IPS DF 6.9 (cell line): ENCODE measurements at regions not wholly inside any gene's neighbourhood (a gene's known extent, or its start where the extent isn't known, plus 50 kb on each side); places are given as distances from the start of the nearest gene placed in this dataset.
"Not testable (repeated sequence)": the region's sequence is repeated elsewhere in the genome, so short reads cannot be mapped to it uniquely, and the experiment has no call there.

ENCODE experiments used
- DNase-seq: peaks from one replicate; pipeline ENCODE4 v3.0.0-alpha.2; 2013; ENCODE audit warnings: low read depth, low spot score
- H3K27ac ChIP-seq: one replicate; pipeline ENCODE4 v1.5.1; 2013; ENCODE audit warnings: low read length, control low read depth
- H3K27me3 ChIP-seq: 2 replicates; pipeline ENCODE4 v1.6.1; 2013; ENCODE audit warnings: mild to moderate bottlenecking, low read length; ENCODE audit not compliant: control insufficient read depth, insufficient read depth
- H3K36me3 ChIP-seq: 2 replicates; pipeline ENCODE4 v1.6.1; 2013; ENCODE audit warnings: low read length; ENCODE audit not compliant: control insufficient read depth, insufficient read depth
- H3K4me1 ChIP-seq: 2 replicates; pipeline ENCODE4 v1.6.1; 2013; ENCODE audit warnings: low read length; ENCODE audit not compliant: control insufficient read depth, insufficient read depth
- H3K4me3 ChIP-seq: 2 replicates; pipeline ENCODE4 v1.5.1; 2013; ENCODE audit warnings: mild to moderate bottlenecking, low read length
- H3K9me3 ChIP-seq: 2 replicates; pipeline ENCODE4 v1.6.1; 2013; ENCODE audit warnings: low read length, inconsistent platforms; ENCODE audit not compliant: control insufficient read depth, insufficient read depth
- WGBS: extraction: QIAGEN DNeasy Blood & Tissue Kit; methylation state at CpG from one replicate; pipeline ENCODE4 v1.1.7; 2013; ENCODE audit warnings: mixed read lengths, missing lambda C conversion rate; ENCODE audit not compliant: insufficient read length, insufficient coverage; 5-methylcytosine and 5-hydroxymethylcytosine counted together

GRCh38 chr1:220420726-220421125 lies 107.2 kb upstream of the MARK1 start:
- Histone ChIP-seq H3K27me3 (no peaks in the 10 kb centered on the region), H3K4me3 (no peak overlapping the region), H3K36me3 (no peaks in the 10 kb centered on the region), H3K9me3 (no peaks in the 10 kb centered on the region), H3K4me1 (no peaks in the 10 kb centered on the region), H3K27ac (no peak overlapping the region)
- whole genome bisulfite sequencing: no CpG with 5 or more reads among the region's 5 CpGs
- DNase-seq: no peak

GRCh38 chr1:220412382-220412781 lies 115.6 kb upstream of the MARK1 start:
- not testable (repeated sequence) for H3K9me3 ChIP-seq, H3K36me3 ChIP-seq, H3K4me3 ChIP-seq, H3K4me1 ChIP-seq, H3K27me3 ChIP-seq, H3K27ac ChIP-seq, DNase-seq
- WGBS: no CpG with 5 or more reads among the region's 19 CpGs

- H3K27ac ChIP-seq: no peak overlapping the region
- no CpG with 5 or more reads among the region's 7 CpGs for WGBS
- DNase-seq: no peak
Observed at GRCh38 chr1:220410611-220411010, 117.3 kb upstream of the MARK1 start.

GRCh38 chr1:220409771-220410595 lies 118.0 kb upstream of the MARK1 start:
- no peak overlapping the region for H3K4me3 ChIP-seq
- H3K27ac ChIP-seq: no peak overlapping the region
- peaks cover 1% of the 10 kb centered on the region; the same call in 1 of the 2 replicates for H3K27me3 ChIP-seq
- no peak for DNase-seq
- no CpG with 5 or more reads among the region's 13 CpGs for WGBS
- H3K4me1 ChIP-seq: peaks cover 7% of the 10 kb centered on the region; the same call in 1 of the 2 replicates
- no peaks in the 10 kb centered on the region for H3K9me3 ChIP-seq
- H3K36me3 ChIP-seq: no peaks in the 10 kb centered on the region

More at GRCh38 chr1:220410611-220411010, 117.3 kb upstream of the MARK1 start:
- H3K27me3 ChIP-seq: peaks cover 1% of the 10 kb centered on the region; the same call in 1 of the 2 replicates
- peaks cover 7% of the 10 kb centered on the region; the same call in 1 of the 2 replicates for H3K4me1 ChIP-seq
- no peak overlapping the region for H3K4me3 ChIP-seq
- no peaks in the 10 kb centered on the region for H3K36me3 ChIP-seq
- no peaks in the 10 kb centered on the region for H3K9me3 ChIP-seq

GRCh38 chr1:220407191-220407590 lies 120.7 kb upstream of the MARK1 start:
- Histone ChIP-seq H3K27me3 (peaks cover 1% of the 10 kb centered on the region; the same call in 1 of the 2 replicates), H3K36me3 (no peaks in the 10 kb centered on the region), H3K4me1 (peaks cover 7% of the 10 kb centered on the region; the same call in 1 of the 2 replicates), H3K27ac (no peak overlapping the region), H3K9me3 (no peaks in the 10 kb centered on the region), H3K4me3 (no peak overlapping the region)
- DNase-seq: no peak

GRCh38 chr1:220398238-220398637 lies 126.0 kb upstream of the RAB3GAP2 start:
- WGBS: no CpG with 5 or more reads among the region's 2 CpGs

GRCh38 chr1:220391491-220391890 lies 119.2 kb upstream of the RAB3GAP2 start:
- no CpG with 5 or more reads among the region's 2 CpGs for WGBS
- no peaks in the 10 kb centered on the region for H3K27me3 ChIP-seq
- peaks cover 2% of the 10 kb centered on the region; the same call in 1 of the 2 replicates for H3K4me1 ChIP-seq
- no peaks in the 10 kb centered on the region for H3K9me3 ChIP-seq
- no peaks in the 10 kb centered on the region for H3K36me3 ChIP-seq
- H3K27ac ChIP-seq: no peak overlapping the region
- DNase-seq: no peak
- H3K4me3 ChIP-seq: no peak overlapping the region

More at GRCh38 chr1:220398238-220398637, 126.0 kb upstream of the RAB3GAP2 start:
- H3K27me3 ChIP-seq: no peaks in the 10 kb centered on the region
- H3K9me3 ChIP-seq: no peaks in the 10 kb centered on the region
- no peaks in the 10 kb centered on the region for H3K36me3 ChIP-seq
- no peak for DNase-seq
- H3K4me3 ChIP-seq: no peak overlapping the region
- H3K4me1 ChIP-seq: no peaks in the 10 kb centered on the region
- H3K27ac ChIP-seq: no peak overlapping the region

- Histone ChIP-seq H3K36me3 (no peaks in the 10 kb centered on the region), H3K27ac (no peak overlapping the region), H3K4me3 (no peak overlapping the region), H3K4me1 (peaks cover 2% of the 10 kb centered on the region; the same call in 1 of the 2 replicates), H3K27me3 (no peaks in the 10 kb centered on the region), H3K9me3 (no peaks in the 10 kb centered on the region)
- WGBS: no CpG with 5 or more reads among the region's 5 CpGs
- DNase-seq: no peak
Observed at GRCh38 chr1:220389634-220390033, 117.4 kb upstream of the RAB3GAP2 start.

GRCh38 chr1:220386494-220387195 lies 114.4 kb upstream of the RAB3GAP2 start:
- no peak for DNase-seq
- Histone ChIP-seq H3K27me3 (no peaks in the 10 kb centered on the region), H3K9me3 (no peaks in the 10 kb centered on the region), H3K36me3 (no peaks in the 10 kb centered on the region), H3K4me1 (peaks cover under 1% of the 10 kb centered on the region; the same call in 1 of the 2 replicates), H3K27ac (no peak overlapping the region), H3K4me3 (no peak overlapping the region)
- no CpG with 5 or more reads among the region's 3 CpGs for WGBS

- H3K27ac ChIP-seq: no peak overlapping the region
- H3K9me3 ChIP-seq: no peaks in the 10 kb centered on the region
- H3K27me3 ChIP-seq: no peaks in the 10 kb centered on the region
- no peaks in the 10 kb centered on the region for H3K4me1 ChIP-seq
- H3K4me3 ChIP-seq: no peak overlapping the region
- DNase-seq: no peak
- H3K36me3 ChIP-seq: no peaks in the 10 kb centered on the region
- WGBS: no CpG with 5 or more reads among the region's 1 CpG
Observed at GRCh38 chr1:220385158-220385557, 112.9 kb upstream of the RAB3GAP2 start.
